Activated CD4-positive, alpha-beta memory T cell treated with anti-CD3 and anti-CD28 coated beads for 36 hours (primary cell): ENCODE measurements at regions not wholly inside any gene's neighbourhood (a gene's known extent, or its start where the extent isn't known, plus 50 kb on each side); places are given as distances from the start of the nearest gene placed in this dataset.

Experiments
- CTCF ChIA-PET: fragments of 350-600 bp; sonication (Branson Sonifier 250); formaldehyde crosslinking; loops from one replicate; lab custom pipeline; 2021; ENCODE audit warnings: antibody characterized with exemption, inconsistent platforms; lab: Charles Lee
- POLR2A ChIA-PET: fragments of 350-600 bp; sonication (Branson Sonifier 250); formaldehyde crosslinking; loops from one replicate; lab custom pipeline; 2021; ENCODE audit warnings: antibody characterized with exemption; lab: Charles Lee
- DNase-seq: peaks from one replicate; pipeline ENCODE4 v3.0.0-alpha.2; 2020
- H3K27ac Mint-ChIP-seq: one replicate; pipeline ENCODE4 v1.8.0; 2021; ENCODE audit warnings: mixed read lengths
- H3K27me3 Mint-ChIP-seq: one replicate; pipeline ENCODE4 v1.8.0; 2021; ENCODE audit warnings: mixed read lengths
- H3K36me3 Mint-ChIP-seq: one replicate; pipeline ENCODE4 v1.8.0; 2021; ENCODE audit warnings: mixed read lengths
- H3K4me1 Mint-ChIP-seq: one replicate; pipeline ENCODE4 v1.8.0; 2021; ENCODE audit warnings: low read depth, mixed read lengths
- H3K4me3 Mint-ChIP-seq: one replicate; pipeline ENCODE4 v1.8.0; 2021; ENCODE audit warnings: mild to moderate bottlenecking, mixed read lengths
- H3K9me3 Mint-ChIP-seq: one replicate; pipeline ENCODE4 v1.8.0; 2021; ENCODE audit warnings: mixed read lengths
- intact Hi-C: fragments of 100-400 bp; cut with micrococcal nuclease; formaldehyde crosslinking; loops from one replicate; pipeline ENCODE4 v1.15.1; 2023

- no peaks in the 10 kb centered on the region for H3K4me1 Mint-ChIP-seq
- no peak overlapping the region for H3K4me3 Mint-ChIP-seq
- H3K27ac Mint-ChIP-seq = no peak overlapping the region
- no peaks in the 10 kb centered on the region for H3K27me3 Mint-ChIP-seq
- ChIA-PET CTCF (no interaction called here), POLR2A (no interaction called here)
- DNase-seq = no peak
- H3K36me3 Mint-ChIP-seq = no peaks in the 10 kb centered on the region
- intact Hi-C loops = no loop called here
- no peaks in the 10 kb centered on the region for H3K9me3 Mint-ChIP-seq
Measured at GRCh38 chr2:120933693-120934573, 198.3 kb downstream of the GLI2 start.

- ChIA-PET CTCF (no interaction called here), POLR2A (no interaction called here)
- Mint-ChIP-seq H3K27me3 (no peaks in the 10 kb centered on the region), H3K36me3 (no peaks in the 10 kb centered on the region), H3K27ac (no peak overlapping the region), H3K4me3 (no peak overlapping the region), H3K9me3 (no peaks in the 10 kb centered on the region), H3K4me1 (no peaks in the 10 kb centered on the region)
- intact Hi-C loops = no loop called here
- no peak for DNase-seq
Measured at GRCh38 chr2:120934574-120935338, 199.1 kb downstream of the GLI2 start.

- DNase-seq = no peak
- no peaks in the 10 kb centered on the region for H3K4me1 Mint-ChIP-seq
- no peaks in the 10 kb centered on the region for H3K9me3 Mint-ChIP-seq
- CTCF ChIA-PET = no interaction called here
- intact Hi-C loops = no loop called here
- H3K27ac Mint-ChIP-seq = no peak overlapping the region
- POLR2A ChIA-PET = no interaction called here
- H3K4me3 Mint-ChIP-seq = no peak overlapping the region
- H3K27me3 Mint-ChIP-seq = no peaks in the 10 kb centered on the region
- H3K36me3 Mint-ChIP-seq = no peaks in the 10 kb centered on the region
Measured at GRCh38 chr2:120935339-120936313, 200.0 kb downstream of the GLI2 start.

DNA sequence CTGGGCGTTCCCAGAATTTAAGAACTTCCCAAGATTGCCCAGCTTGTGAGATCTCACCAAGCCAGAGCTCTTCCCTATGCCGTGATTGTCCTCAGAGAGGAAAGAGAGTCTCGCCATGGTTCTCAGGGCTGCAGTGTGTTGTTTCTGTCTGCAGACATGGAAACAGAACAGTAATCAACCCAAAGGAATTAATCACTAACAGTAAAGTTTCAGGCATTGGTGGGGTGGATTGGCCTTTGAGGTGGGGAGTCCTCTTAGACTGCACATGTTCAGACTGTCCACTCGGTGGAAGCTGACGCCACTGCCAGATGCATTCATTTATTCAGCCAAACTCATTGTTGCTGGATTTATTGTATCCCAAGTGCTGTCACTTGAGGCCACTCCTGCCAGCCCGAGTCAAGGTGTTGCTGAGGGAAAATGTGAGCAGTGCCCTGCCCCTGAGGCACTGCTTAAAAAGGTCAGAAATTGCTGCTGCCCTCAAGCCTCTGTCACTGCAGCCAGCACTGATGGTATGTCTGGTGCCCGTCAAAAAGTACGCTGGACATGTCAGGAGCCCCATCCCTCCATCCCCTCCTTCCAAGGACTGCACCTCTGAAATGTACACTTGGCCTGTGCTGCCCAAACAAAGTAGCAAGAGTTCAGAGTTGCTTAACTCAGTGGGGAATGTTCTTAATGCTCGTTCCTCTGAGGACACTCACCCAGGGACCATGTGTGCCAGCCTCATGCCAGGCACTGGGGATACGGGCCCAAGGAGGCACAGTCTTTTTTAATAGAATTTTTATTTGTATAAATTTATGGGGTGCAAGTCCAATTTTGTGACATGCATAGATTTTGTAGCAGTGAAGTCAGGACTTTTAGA is 201.0 kb downstream of the GLI2 start:
- H3K9me3 Mint-ChIP-seq = no peaks in the 10 kb centered on the region
- H3K36me3 Mint-ChIP-seq = no peaks in the 10 kb centered on the region
- ChIA-PET CTCF (no interaction called here), POLR2A (no interaction called here)
- intact Hi-C loops = no loop called here
- no peak overlapping the region for H3K4me3 Mint-ChIP-seq
- no peaks in the 10 kb centered on the region for H3K27me3 Mint-ChIP-seq
- DNase-seq = no peak
- H3K27ac Mint-ChIP-seq = no peak overlapping the region
- H3K4me1 Mint-ChIP-seq = no peaks in the 10 kb centered on the region

GRCh38 chr2:120937686-120938044 is 202.0 kb downstream of the GLI2 start:
- Mint-ChIP-seq H3K4me1 (no peaks in the 10 kb centered on the region), H3K9me3 (no peaks in the 10 kb centered on the region), H3K27ac (no peak overlapping the region), H3K27me3 (no peaks in the 10 kb centered on the region), H3K36me3 (no peaks in the 10 kb centered on the region), H3K4me3 (no peak overlapping the region)
- POLR2A ChIA-PET = no interaction called here
- DNase-seq = no peak
- intact Hi-C loops = no loop called here
- CTCF ChIA-PET = no interaction called here

DNA sequence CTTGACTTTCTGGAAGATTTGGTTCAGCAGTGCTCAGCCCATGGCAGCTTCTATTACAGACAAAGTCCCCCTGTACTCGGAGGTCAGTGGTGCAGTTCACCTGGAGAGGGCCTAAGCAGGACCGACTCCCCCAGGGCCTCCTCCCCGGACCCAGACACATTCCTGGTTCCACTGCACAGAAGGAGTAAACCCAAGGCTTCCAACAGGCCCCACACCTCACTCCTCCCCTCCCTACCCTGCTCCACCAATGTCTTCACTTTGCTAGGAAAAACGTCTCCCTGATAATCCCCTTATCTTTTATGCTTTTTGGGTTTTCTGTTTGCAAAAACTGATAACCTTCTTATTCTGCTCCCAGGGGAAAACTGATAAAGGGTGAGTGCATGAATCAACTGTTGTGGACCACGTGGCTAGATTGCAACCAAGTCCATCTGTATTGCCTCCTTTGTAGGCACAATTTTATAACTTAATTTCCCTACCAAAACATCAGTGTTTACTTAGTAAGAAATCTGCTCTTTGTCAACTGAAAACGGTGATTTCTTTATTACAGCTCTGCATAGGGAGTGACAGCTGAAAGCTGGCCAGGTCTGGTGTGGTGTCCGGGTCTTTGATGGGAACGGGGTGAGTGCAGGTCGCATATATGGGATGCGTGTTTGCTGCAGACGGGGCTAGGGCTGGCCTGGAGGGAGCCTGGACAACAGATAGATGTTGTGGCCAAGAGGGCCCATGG is 202.5 kb downstream of the GLI2 start:
- CTCF ChIA-PET = no interaction called here
- no peaks in the 10 kb centered on the region for H3K36me3 Mint-ChIP-seq
- intact Hi-C loops = no loop called here
- H3K9me3 Mint-ChIP-seq = no peaks in the 10 kb centered on the region
- no peak for DNase-seq
- H3K27ac Mint-ChIP-seq = no peak overlapping the region
- H3K4me1 Mint-ChIP-seq = no peaks in the 10 kb centered on the region
- POLR2A ChIA-PET = no interaction called here
- no peaks in the 10 kb centered on the region for H3K27me3 Mint-ChIP-seq
- H3K4me3 Mint-ChIP-seq = no peak overlapping the region

DNA sequence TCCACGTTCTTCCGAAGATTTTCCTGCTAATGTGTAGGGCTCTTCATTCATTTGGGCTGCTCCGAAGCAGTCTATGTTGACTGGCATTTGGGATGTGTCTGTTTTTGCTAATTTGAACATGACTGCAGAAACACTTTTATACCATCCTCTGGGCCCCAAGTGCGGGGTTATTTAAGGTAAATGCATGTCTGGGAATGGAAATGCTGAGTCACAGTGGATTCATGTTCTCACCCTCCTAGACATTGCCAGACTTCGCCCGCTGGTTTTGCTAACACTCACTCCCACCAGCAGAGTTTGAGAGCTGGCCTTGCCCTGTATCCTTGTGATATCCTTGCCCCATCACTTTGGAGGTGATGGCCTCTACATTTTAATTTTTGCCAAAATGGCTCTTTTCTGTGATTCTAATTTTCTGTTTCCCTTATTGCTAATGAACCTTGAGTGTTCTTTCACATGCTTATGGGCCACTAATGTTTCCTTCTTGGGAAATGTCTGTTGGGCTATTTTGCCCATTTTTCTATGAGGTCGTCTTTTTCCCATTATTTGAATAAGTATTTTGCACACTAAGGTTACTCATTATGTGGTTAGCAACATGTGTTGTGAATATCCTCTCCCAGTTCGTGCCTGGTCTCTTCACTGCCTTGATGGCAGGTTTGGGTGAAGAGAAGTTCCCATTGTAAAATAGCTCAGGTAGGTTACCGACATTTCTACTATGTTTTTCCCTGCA is 204.1 kb downstream of the GLI2 start:
- Mint-ChIP-seq H3K4me1 (no peaks in the 10 kb centered on the region), H3K36me3 (no peaks in the 10 kb centered on the region), H3K27ac (no peak overlapping the region), H3K4me3 (no peak overlapping the region), H3K27me3 (no peaks in the 10 kb centered on the region), H3K9me3 (no peaks in the 10 kb centered on the region)
- intact Hi-C loops = no loop called here
- ChIA-PET POLR2A (no interaction called here), CTCF (no interaction called here)
- DNase-seq = no peak

DNA sequence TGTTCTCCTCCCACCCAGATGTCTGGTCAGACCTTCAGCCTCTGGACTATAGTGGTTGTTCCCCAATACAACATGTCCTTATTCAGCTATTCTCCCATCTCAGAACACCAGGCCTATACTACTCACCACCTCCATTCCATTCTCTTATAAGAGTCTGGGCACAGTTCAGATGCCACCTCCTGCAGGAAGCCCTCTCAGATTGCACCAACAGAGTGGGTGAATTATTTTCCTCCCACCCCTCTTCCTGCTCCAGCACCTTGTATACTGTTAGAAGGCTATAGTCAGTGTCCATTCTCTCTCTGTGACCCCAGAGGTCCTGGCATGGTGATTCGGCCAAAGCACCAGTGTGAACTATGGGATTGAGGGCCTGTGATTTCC is 204.6 kb downstream of the GLI2 start:
- no peak for DNase-seq
- no peaks in the 10 kb centered on the region for H3K36me3 Mint-ChIP-seq
- no peak overlapping the region for H3K4me3 Mint-ChIP-seq
- no peaks in the 10 kb centered on the region for H3K27me3 Mint-ChIP-seq
- no peaks in the 10 kb centered on the region for H3K9me3 Mint-ChIP-seq
- no peaks in the 10 kb centered on the region for H3K4me1 Mint-ChIP-seq
- ChIA-PET POLR2A (no interaction called here), CTCF (no interaction called here)
- intact Hi-C loops = no loop called here
- no peak overlapping the region for H3K27ac Mint-ChIP-seq

GRCh38 chr2:120940726-120941256 is 205.1 kb downstream of the GLI2 start:
- POLR2A ChIA-PET = no interaction called here

DNA sequence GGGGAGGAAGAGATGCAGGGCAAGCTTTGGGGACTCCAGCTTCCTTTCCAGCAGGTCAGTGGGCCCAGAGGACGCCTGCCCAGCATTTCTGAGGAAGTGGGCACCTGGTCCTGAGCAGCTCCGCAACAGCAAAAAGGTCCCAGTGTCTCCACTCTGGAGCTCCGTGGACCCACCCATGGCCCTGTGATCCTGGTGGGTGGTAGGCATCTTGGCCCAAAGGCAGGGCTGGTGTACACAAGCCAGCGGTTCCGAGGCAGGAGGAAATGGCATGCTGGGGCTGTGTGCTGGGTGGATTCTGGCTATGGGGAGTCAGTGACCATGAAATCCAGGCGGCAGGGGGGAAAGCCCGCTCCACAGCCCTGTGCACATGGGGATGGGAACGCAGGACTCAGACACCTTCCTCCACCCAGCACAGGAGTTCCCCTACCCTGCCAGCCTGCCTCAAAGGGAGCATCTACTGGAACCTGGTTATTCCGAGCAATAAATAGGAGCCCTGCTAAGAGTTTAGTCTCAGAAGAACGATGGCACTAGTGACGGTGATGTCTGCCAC is 206.0 kb downstream of the GLI2 start:
- H3K27ac Mint-ChIP-seq = no peak overlapping the region
- POLR2A ChIA-PET = no interaction called here
- CTCF ChIA-PET = no interaction called here
- H3K36me3 Mint-ChIP-seq = no peaks in the 10 kb centered on the region
- no peaks in the 10 kb centered on the region for H3K4me1 Mint-ChIP-seq
- H3K4me3 Mint-ChIP-seq = no peak overlapping the region
- H3K27me3 Mint-ChIP-seq = no peaks in the 10 kb centered on the region
- intact Hi-C loops = no loop called here
- H3K9me3 Mint-ChIP-seq = no peaks in the 10 kb centered on the region
- no peak for DNase-seq

More at GRCh38 chr2:120940726-120941256, 205.1 kb downstream of the GLI2 start:
- Mint-ChIP-seq H3K27ac (no peak overlapping the region), H3K27me3 (no peaks in the 10 kb centered on the region), H3K4me1 (no peaks in the 10 kb centered on the region), H3K9me3 (no peaks in the 10 kb centered on the region), H3K36me3 (no peaks in the 10 kb centered on the region), H3K4me3 (no peak overlapping the region)
- intact Hi-C loops = no loop called here
- CTCF ChIA-PET = no interaction called here
- no peak for DNase-seq
